Heart right ventricle (tissue), 16 donors: ENCODE measurements at regions not wholly inside any gene's neighbourhood (a gene's known extent, or its start where the extent isn't known, plus 50 kb on each side); places are given as distances from the start of the nearest gene placed in this dataset.
A peak's percentile ranks its signal among the peaks of the same experiment; 100 is the strongest.

Experiments used
- ATAC-seq, 8 donors: fragments of 200-7000 bp; cut with Tn5 transposase; one replicate each; pipeline ENCODE4 v1.9.1; 2020; ENCODE audit warnings: mild to moderate bottlenecking in 8 of 8, moderate library complexity in 8 of 8, moderate number of reproducible peaks in 1 of 8
- DNase-seq, 2 donors: peaks; one replicate each; pipeline ENCODE4 v3.0.0-alpha.2; 2020
- H3K27ac ChIP-seq, 10 donors: fragments of 200-600 bp; sonication (generic) in 2 of 10; one replicate each; pipeline versions ENCODE4 v1.5.0 to v1.8.0; 2020 to 2022; ENCODE audit warnings: mild to moderate bottlenecking in 3 of 10
- H3K27me3 ChIP-seq, 7 donors: fragments of 200-600 bp; one replicate each; pipeline ENCODE4 v1.8.0; 2021 to 2022; ENCODE audit warnings: mild to moderate bottlenecking in 2 of 7
- H3K36me3 ChIP-seq, 9 donors: fragments of 200-600 bp; sonication (generic) in 1 of 9; one replicate each; pipeline versions ENCODE4 v1.5.0 to v1.8.0; 2020 to 2022; ENCODE audit warnings: mild to moderate bottlenecking in 2 of 9
- H3K4me1 ChIP-seq, 9 donors: fragments of 200-600 bp; sonication (generic) in 1 of 9; one replicate each; pipeline versions ENCODE4 v1.5.0 to v1.8.0; 2020 to 2022; ENCODE audit warnings: mild to moderate bottlenecking in 4 of 9
- H3K4me3 ChIP-seq, 10 donors: fragments of 200-600 bp; sonication (generic) in 2 of 10; one replicate each; pipeline versions ENCODE4 v1.5.0 to v1.8.0; 2020 to 2022; ENCODE audit warnings: mild to moderate bottlenecking in 7 of 10, moderate library complexity in 2 of 10
- H3K9me3 ChIP-seq, 11 donors: fragments of 200-600 bp in 10 of 11; sonication (generic) in 2 of 11; one replicate each; pipeline versions ENCODE4 v1.5.0 to v1.8.0; 2013 to 2022; ENCODE audit warnings: mild to moderate bottlenecking in 2 of 11, control low read depth in 1 of 11, moderate library complexity in 1 of 11
- CTCF ChIP-seq, 9 donors: fragments of 200-600 bp; sonication (generic) in 2 of 9; IDR thresholded peaks; one replicate each; pipeline versions ENCODE4 v1.5.0 to v1.8.0; 2021 to 2022; ENCODE audit warnings: antibody characterized with exemption in 9 of 9, mild to moderate bottlenecking in 5 of 9, moderate library complexity in 1 of 9
- WGBS, 2 donors: extraction: QIAGEN DNeasy Blood & Tissue Kit; methylation state at CpG; one replicate each; pipeline ENCODE4 v1.1.7; 2013; ENCODE audit warnings: inconsistent platforms in 1 of 2; 5-methylcytosine and 5-hydroxymethylcytosine counted together
- intact Hi-C, 10 donors: fragments of 100-400 bp; cut with DNase I; formaldehyde crosslinking; loops; one replicate each; pipeline versions ENCODE4 v1.11.1 to v1.14.2; 2022
- donor health status: Arrhythmogenic right ventricular cardiomyopathy.
- donor health status: ischemic (EF 13 %, LVEDD 7.1; RV severe dilation, severe dysfunction).
- donor health status: healthy with polysubstance abuse.
- donor health status: DM: no; HTN: yes; CAD: no.
- donor health status: DM: no; HTN: no; CAD: no.
- donor health status: ischemic (EF 25% LVEDD 6.9; RV normal size, moderate dysfunction).
- donor health status: ischemic (EF 25% LVEDD 5.7; RV mildly dilated, moderate dysfunction).
- donor health status: healthy.
- donor health status: DM: yes; HTN: yes; CAD: no.
- donor health status: Ischemic cardiomyopathy.
- donor health status: ischemic (EF 35%, LVEDD 5.7; RV mildly dilated, moderate dysfunction).
- donor health status: nonischemic (EF 11% LVEDD 7.7; RV severe dilation, severe dysfunction).
- donor health status: DM: yes; HTN: yes; CAD: no.
- donor health status: PGD.
- donor health status: ischemic (EF 29% LVEDD 5.4; RV normal size, mild dysfunction).
- donor health status: nonischemic (EF 23%, LVEDD 6.1; RV moderate dilation, normal function).

GRCh38 chr16:14004729-14005315, 66.3 kb upstream of the MRTFB start:
- no peak for DNase-seq
- no peak for TF ChIP-seq CTCF (IDR thresholded peaks at IDR 0.05)
- Histone ChIP-seq H3K27ac (peak overlapping the region in 9 of 10 donors; percentile 27 to 84 (median 75)), H3K27me3 (no peaks in the 10 kb centered on the region), H3K4me3 (no peak overlapping the region), H3K36me3 (no peaks in the 10 kb centered on the region), H3K9me3 (no peaks in the 10 kb centered on the region), H3K4me1 (peaks cover 3 to 56% (median 45%) of the 10 kb centered on the region in 9 donors)
- no peak for ATAC-seq
- intact Hi-C loops, result loop anchor here in 6 of 10 donors (5.0 to 10.0 kb wide), 8 partner anchors 48 to 182 kb away; partner anchors contain the start of genes MRTFB (in 4 of the 6) and ERCC4 (in 3 of the 6)
- WGBS, 2 donors, result 57 to 61% methylated on average over 2 of the region's 2 CpGs

- no peak overlapping the region for H3K4me3 ChIP-seq
- no peak for TF ChIP-seq CTCF (IDR thresholded peaks at IDR 0.05)
- 91% methylated on average over 6 of the region's 6 CpGs for WGBS, 2 donors
- ATAC-seq (no peak), DNase-seq (no peak)
- peaks cover 3 to 51% (median 40%) of the 10 kb centered on the region in 9 donors for H3K4me1 ChIP-seq
- no peaks in the 10 kb centered on the region for H3K36me3 ChIP-seq
- no peaks in the 10 kb centered on the region for H3K9me3 ChIP-seq
- intact Hi-C loops, result loop anchor here in 3 of 10 donors (5.0 to 10.0 kb wide), 3 partner anchors 69 to 179 kb away; partner anchors contain the start of gene MRTFB (in 2 of the 3)
- no peaks in the 10 kb centered on the region for H3K27me3 ChIP-seq
- peak overlapping the region in 9 of 10 donors; percentile 27 to 84 (median 75) for H3K27ac ChIP-seq
Measured at GRCh38 chr16:14005335-14005734, 65.8 kb upstream of the MRTFB start.

- 50 to 59% methylated on average over 4 of the region's 4 CpGs for WGBS, 2 donors
- ATAC-seq (no peak), DNase-seq (no peak)
- Histone ChIP-seq H3K4me3 (no peak overlapping the region), H3K27ac (no peak overlapping the region), H3K36me3 (no peaks in the 10 kb centered on the region), H3K27me3 (no peaks in the 10 kb centered on the region), H3K9me3 (no peaks in the 10 kb centered on the region), H3K4me1 (peaks cover 3 to 47% (median 37%) of the 10 kb centered on the region in 9 donors)
- TF ChIP-seq CTCF (IDR thresholded peaks at IDR 0.05), result no peak
- intact Hi-C loops, result loop anchor here in 3 of 10 donors (5.0 to 10.0 kb wide), 3 partner anchors 67 to 177 kb away; partner anchors contain the start of gene MRTFB (in 2 of the 3)
Measured at GRCh38 chr16:14007450-14007849, 63.7 kb upstream of the MRTFB start.

- H3K27ac ChIP-seq, result peak overlapping the region in 2 of 10 donors; percentile 2 to 27
- intact Hi-C loops, result loop anchor here in 2 of 10 donors (10.0 kb wide), 2 partner anchors 184 to 274 kb away; no protein-coding TSS in a partner anchor
- ATAC-seq (no peak), DNase-seq (no peak)
- H3K9me3 ChIP-seq, result no peaks in the 10 kb centered on the region
- H3K4me3 ChIP-seq, result no peak overlapping the region
- H3K4me1 ChIP-seq, result peaks cover 7 to 52% (median 44%) of the 10 kb centered on the region in 9 donors
- no peaks in the 10 kb centered on the region for H3K27me3 ChIP-seq
- WGBS, 2 donors, result 94 to 96% methylated on average over 2 of the region's 2 CpGs
- no peaks in the 10 kb centered on the region for H3K36me3 ChIP-seq
- TF ChIP-seq CTCF (IDR thresholded peaks at IDR 0.05), result no peak
Measured at GRCh38 chr16:14011001-14011400, 60.1 kb upstream of the MRTFB start.
